ENCODE measurements at regions not wholly inside any gene's neighbourhood (a gene's known extent, or its start where the extent isn't known, plus 50 kb on each side); places are given as distances from the start of the nearest gene placed in this dataset.

GRCh38 chr10:26637521-26638275 lies 59.8 kb upstream of the PDSS1 start:
- no peak for TF ChIP-seq CTCF (conservative IDR thresholded peaks at IDR 0.05; ENCODE audit: low read depth, low read length)
- H3K4me3 ChIP-seq (ENCODE audit: low read length) = no peak overlapping the region
- DNase-seq (ENCODE audit: low read depth) = no peak

- H3K4me3 ChIP-seq (ENCODE audit: low read length) = no peak overlapping the region
- no peak for TF ChIP-seq CTCF (conservative IDR thresholded peaks at IDR 0.05; ENCODE audit: low read depth, low read length)
- DNase-seq (ENCODE audit: low read depth) = no peak
Measured at GRCh38 chr10:26640391-26640790, 57.1 kb upstream of the PDSS1 start.

- TF ChIP-seq CTCF (conservative IDR thresholded peaks at IDR 0.05; ENCODE audit: low read depth, low read length) = no peak
- DNase-seq (ENCODE audit: low read depth) = no peak
- H3K4me3 ChIP-seq (ENCODE audit: low read length) = no peak overlapping the region
Measured at GRCh38 chr10:26642896-26643653, 54.4 kb upstream of the PDSS1 start.

- DNase-seq (ENCODE audit: low read depth) = no peak
- no peak overlapping the region for H3K4me3 ChIP-seq (ENCODE audit: low read length)
- no peak for TF ChIP-seq CTCF (conservative IDR thresholded peaks at IDR 0.05; ENCODE audit: low read depth, low read length)
Measured at GRCh38 chr10:26647602-26648244, 49.8 kb upstream of the PDSS1 start.
